HG02798 (cell line): ENCODE measurements at regions not wholly inside any gene's neighbourhood (a gene's known extent, or its start where the extent isn't known, plus 50 kb on each side); places are given as distances from the start of the nearest gene placed in this dataset.
"Not testable (repeated sequence)": the region's sequence is repeated elsewhere in the genome, so short reads cannot be mapped to it uniquely, and the experiment has no call there.

Experiments used
- ATAC-seq: cut with Tn5 transposase; IDR thresholded peaks from one replicate; pipeline ENCODE4 v1.9.1; 2021; ENCODE audit warnings: mild to moderate bottlenecking; ENCODE audit not compliant: unreplicated experiment, poor library complexity

GRCh38 chr17:77036136-77036840 is 104.5 kb upstream of the SEC14L1 start:
- ATAC-seq = no peak

GRCh38 chr17:77036841-77037381 is 103.9 kb upstream of the SEC14L1 start:
- ATAC-seq = no peak

GRCh38 chr17:77037943-77038342 is 102.8 kb upstream of the SEC14L1 start:
- ATAC-seq = no peak

DNA sequence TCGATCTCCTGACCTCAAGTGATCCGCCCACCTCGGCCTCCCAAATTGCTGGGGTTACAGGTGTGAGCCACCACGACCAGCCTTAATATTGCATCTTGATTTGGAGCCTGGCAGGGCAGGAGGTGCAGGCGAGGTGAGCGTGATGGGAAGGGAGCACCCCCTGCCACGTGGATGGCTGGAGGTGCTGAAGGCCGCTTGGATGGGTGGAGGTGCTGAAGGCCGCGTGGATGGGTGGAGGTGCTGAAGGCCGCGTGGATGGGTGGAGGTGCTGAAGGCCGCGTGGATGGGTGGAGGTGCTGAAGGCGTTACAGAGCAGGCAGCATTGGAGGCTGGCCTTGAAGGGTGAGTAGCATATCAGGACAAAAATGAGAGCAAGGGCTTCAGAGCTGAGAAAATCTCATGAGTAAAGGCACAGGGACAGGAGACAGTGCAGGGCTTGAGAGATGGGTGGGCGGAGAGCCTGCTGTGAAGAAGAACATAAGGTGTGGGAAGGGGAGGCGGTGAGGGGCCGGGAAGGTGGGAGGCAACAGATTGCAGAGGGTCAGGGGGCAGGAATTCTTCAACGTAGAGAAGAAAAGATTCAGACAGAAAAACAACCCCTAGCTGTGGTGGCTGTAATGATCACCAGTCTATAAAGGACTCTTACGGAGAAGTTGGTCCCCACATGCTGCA is 101.7 kb upstream of the SEC14L1 start:
- ATAC-seq = no peak

GRCh38 chr17:77042476-77043231 is 98.1 kb upstream of the SEC14L1 start:
- no peak for ATAC-seq

DNA sequence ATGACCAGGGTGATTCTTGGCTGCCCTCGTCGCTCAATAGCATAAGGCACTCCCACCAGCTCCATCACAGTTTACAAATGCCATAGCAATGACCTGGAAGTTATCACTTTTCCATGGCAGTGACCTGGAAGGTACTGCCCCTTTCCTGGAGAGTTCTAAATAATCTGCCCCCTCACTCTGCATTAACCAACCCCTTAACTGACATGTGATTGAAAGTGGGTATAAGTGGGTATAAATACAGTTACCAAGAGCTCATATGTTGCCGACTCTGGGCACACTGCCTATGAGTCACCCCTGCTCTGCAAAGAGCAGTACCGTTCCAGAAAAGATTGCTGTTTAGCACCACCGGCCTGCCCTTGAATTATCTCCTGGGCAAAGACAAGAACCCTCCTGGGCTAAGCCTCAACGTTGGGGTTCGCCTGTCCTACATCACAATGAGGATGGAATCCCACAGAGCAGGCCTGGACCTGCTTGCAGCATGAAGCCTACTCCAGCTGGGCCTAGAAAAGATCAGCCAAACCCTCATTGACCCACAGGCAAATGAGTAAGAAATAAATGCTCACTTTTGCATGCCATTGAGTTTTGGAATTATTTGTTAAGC is 95.2 kb upstream of the SEC14L1 start:
- no peak for ATAC-seq

GRCh38 chr17:77049440-77049839 is 91.3 kb upstream of the SEC14L1 start:
- no peak for ATAC-seq

DNA sequence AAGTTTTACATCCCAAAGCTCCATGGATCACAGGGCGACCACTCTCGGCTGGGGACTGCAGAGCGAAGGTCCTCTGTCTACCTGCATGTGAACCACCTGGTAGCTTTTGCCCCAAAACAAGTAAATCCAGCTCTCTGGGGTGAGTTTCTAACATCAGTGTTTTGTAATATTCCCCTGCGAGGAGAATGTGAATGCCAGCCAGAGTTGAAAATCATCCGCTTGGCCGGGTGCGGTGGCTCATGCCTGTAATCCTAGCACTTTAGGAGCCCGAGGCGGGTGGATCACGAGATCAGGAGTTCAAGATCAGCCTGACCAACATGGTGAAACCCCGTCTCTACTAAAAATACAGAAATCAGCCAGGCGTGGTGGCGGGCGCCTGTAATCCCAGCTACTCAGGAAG is 89.9 kb upstream of the SEC14L1 start:
- not testable (repeated sequence) for ATAC-seq

DNA sequence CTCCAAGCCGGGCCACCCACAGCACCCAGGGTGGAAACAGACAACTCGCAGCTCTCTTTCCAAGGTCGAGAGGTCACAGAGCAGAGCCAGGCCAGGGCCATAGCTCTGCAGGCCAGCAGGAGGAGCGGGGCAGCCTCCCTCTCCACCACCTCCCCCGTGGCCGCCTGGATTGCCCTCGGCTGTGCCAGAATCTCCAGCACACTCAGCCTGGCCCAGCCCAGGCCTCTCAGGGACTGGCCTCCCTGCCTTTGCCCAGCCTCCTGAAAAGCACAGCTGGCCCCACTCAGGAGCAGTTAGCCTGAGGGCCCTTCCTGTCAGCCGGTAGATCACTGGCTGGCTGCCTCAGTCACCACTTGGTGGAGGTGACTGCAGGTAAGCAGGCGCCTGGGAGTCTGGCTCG is 85.8 kb upstream of the SEC14L1 start:
- no peak for ATAC-seq

GRCh38 chr17:77055453-77055852 is 85.3 kb upstream of the SEC14L1 start:
- no peak for ATAC-seq

DNA sequence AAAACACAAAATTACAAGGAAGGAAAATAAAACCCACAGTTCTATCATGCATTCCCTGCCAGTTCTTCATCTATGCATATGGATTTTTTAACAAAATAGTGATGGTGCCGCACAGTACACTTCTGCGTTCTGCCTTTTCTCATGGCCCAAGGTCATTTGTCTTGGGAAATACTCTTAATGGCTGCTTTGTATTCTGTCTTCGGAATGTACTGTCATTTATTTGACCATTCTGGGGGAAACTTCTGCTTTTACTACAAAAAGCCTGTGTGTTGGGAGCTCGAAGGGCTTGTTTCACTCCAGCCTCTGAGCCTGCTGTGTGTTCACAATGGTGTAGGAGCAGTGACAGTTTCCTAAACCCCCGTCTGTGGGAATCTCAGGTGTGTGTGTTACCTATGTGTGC is 82.8 kb upstream of the SEC14L1 start:
- no peak for ATAC-seq

- no peak for ATAC-seq
Measured at GRCh38 chr17:77061669-77062068, 79.1 kb upstream of the SEC14L1 start.

DNA sequence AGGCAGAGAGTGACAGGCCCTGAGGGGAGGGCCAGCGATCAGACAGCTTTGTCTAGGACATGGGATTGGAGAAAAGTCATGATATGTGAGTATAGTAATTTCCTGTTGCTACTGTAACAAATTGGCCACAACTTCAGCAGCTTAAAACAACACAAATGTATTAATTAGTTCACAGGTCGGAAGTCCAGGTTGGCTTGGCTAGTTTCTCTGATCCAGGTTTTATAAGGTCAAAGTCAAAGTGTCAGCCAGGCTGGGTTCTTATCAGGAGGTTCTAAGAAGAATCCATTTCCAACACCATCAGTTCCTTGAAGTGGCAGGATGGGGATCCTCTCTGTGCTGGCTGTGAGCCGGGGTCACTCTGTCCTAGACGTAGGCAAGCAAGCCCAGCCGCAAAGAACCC is 76.2 kb upstream of the SEC14L1 start:
- ATAC-seq = no peak

DNA sequence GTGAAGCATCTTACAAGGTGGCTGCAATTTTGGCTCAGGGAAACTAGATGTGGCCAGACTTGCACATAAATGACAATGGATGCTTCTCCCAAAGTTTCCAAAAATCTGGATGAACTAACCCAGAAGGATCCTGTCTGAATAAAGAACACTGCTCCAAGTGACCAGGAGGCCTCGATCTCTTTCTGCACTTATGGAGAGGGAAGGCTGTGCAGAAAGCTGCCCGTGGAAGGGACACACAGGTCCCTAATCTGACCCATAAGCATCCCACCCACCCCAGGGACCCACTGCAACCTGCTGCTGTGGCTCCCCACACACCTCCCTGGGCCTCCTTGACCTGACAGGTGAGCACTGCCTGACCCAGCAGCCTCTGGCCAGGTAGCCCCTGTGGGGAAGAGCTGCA is 74.6 kb upstream of the SEC14L1 start:
- no peak for ATAC-seq

GRCh38 chr17:77066726-77067409 is 73.9 kb upstream of the SEC14L1 start:
- not testable (repeated sequence) for ATAC-seq

DNA sequence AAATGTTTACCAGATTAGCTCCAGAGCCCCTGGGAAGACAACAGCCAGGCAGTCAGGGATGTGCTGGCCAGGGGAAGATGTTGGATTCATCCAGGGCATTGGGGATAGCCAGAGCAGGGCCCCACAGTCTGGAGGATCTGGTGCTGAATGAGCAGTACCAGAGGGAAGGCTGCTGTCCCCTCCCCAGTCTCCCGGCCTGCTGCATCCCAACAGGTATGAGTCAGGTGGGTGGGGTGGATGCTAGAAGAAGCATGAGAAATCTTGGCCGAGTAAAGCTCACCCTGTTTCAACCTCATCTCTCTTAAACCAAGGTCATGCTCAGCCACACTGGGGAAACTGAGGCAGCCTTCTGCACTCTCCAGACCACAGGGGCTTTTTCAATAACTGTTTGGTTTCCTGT is 71.9 kb upstream of the SEC14L1 start:
- ATAC-seq = no peak

DNA sequence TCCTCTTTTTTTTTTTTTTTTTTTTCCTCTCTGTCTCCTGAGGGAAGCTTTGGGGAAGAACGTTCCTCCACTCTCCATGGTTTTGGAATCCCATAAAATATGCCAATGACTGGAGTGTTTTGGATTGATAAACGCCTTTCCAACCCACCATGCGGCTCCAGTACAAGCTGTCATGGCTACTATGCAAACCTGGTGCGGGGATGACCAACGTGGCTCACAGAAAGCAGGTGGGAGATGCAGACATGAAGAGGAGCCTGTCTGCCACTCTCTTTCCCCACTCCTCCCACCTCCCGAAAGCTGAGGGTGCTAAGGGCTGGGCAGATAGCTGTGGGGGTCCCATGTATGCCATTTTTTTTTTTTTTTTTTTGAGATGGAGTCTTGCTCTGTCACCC is 69.9 kb upstream of the SEC14L1 start:
- ATAC-seq = no peak

- ATAC-seq = no peak
Measured at GRCh38 chr17:77071925-77072490, 68.8 kb upstream of the SEC14L1 start.

GRCh38 chr17:77072670-77073069 is 68.1 kb upstream of the SEC14L1 start:
- ATAC-seq = no peak

DNA sequence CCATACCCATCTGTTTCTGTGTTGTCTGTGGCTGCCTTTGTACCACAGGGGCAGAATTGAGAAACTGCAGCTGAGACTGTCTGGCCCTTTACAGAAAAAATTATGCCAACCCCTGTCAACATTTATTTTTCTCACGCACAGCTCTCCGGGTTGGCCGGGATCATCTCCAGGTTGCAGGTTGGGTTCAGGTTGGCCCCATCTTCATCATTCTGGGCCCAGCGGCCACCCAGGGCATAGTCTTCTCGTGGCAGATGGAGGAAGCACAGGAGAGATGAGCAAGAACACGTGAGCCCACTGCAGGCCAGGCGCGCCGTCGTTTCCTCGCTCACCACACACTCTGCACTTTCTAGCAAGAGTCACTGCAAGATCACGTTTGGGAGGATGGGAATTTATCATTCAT is 66.1 kb upstream of the SEC14L1 start:
- no peak for ATAC-seq
